CD4-positive, alpha-beta T cell treated with Interleukin-17A for 1 hour (primary cell): ENCODE measurements at regions not wholly inside any gene's neighbourhood (a gene's known extent, or its start where the extent isn't known, plus 50 kb on each side); places are given as distances from the start of the nearest gene placed in this dataset.
"Not testable (repeated sequence)": the region's sequence is repeated elsewhere in the genome, so short reads cannot be mapped to it uniquely, and the experiment has no call there.

ENCODE experiments used
- DNase-seq: peaks from one replicate; pipeline ENCODE4 v3.0.0-alpha.2; 2020

DNA sequence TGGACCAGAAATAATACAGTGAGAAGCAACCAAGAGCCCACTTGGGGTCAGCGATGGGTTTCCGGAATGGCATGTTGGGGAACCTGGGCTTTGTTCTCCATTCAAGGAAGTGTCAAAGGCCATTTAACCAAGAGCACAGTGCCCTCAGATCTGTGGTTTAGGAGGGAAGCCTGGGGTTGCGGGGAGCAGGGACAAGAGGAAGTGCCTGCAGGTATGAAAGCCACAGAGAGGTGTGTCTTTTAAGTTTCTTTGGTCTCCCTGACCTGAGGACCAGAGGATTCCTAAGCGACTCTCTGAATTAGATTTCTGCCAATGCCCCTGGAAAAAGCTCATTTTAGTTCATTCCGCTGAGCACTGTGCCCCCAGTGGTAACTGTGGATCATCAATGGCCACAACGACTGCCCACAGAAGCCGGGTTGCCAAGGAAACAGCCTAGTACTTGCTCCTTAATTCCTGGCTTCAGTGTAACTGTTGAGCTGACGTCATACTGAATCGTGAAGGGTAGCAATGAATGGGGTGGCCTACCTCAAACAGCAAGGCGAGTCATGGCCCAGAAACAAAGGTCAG is 107.3 kb upstream of the SPIN1 start:
- no peak for DNase-seq

DNA sequence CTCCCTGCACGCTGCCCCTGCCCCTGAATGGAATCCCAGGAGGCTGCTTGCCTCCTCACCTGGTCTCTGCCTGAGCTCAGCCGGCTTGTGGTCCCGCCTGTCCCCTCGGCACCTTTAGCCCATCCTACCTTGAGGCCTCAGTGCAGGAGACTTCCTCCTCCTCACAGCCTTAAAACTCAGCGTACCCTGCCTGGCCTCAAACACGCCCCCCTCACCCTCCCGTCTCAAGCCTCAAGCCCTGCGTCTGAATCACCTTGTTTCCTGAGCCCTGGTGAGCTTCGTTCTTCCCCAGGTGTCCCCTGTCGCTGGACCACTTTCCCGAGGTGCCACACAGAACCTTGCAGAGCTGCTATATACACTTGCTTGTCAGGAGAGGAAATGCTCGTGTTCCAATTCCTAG is 110.2 kb upstream of the SPIN1 start:
- no peak for DNase-seq

DNA sequence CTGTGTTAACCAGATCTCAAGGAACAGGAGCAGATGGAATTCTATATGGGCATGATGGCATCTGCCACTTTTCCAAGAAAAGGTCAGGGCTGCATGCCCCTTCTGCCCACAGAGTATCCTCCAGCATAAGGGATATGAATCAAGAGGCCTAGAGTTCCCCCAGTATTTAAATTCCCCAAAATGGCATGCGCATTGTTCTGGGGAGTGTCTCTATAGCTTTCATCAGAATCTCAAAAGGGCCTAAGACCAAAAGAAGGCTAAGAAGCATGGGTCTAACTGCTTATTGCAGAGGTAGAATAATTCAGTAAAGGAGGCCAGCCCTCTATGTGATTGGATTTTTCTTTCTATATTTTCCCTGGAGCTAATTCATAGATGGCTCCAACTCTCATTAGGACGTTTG is 114.2 kb upstream of the SPIN1 start:
- no peak for DNase-seq

DNA sequence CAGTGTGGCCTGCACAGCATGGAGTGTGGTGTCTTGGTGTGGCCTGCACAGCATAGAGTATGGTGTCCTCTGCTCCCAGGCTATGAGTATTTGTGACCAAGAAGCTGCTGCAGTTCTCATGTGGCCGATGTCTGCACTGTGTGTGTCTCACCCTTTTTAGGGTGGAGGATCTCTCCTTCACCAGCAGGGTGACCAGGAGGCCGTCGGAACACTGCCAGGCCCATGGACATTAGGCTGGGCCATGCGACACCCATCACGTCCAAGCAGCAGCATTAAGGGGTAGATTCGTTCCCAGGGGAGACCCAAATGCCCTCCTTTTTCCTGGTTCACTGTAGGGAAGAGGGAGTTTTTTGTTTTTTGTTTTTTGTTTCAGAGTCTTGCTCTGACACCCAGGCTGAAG is 115.3 kb upstream of the SPIN1 start:
- DNase-seq: no peak

DNA sequence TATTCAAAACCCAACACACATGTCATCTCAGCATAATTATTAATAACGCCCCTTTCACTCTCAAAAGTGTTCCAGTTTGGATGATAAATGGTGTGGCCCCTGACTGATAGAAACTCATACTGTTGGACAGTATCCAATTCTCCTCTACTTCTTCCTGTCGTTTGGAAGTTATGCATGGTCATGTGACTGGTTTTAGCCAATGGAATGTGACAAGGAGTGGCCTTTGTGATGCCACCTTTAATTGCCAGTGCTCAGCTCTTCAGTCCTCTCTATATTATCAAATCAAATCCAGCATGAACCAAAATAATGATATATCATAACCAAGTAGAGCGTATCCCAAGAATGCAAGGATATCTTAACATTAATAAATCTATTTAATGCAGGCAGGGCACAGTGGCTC is 117.8 kb upstream of the SPIN1 start:
- DNase-seq: no peak

DNA sequence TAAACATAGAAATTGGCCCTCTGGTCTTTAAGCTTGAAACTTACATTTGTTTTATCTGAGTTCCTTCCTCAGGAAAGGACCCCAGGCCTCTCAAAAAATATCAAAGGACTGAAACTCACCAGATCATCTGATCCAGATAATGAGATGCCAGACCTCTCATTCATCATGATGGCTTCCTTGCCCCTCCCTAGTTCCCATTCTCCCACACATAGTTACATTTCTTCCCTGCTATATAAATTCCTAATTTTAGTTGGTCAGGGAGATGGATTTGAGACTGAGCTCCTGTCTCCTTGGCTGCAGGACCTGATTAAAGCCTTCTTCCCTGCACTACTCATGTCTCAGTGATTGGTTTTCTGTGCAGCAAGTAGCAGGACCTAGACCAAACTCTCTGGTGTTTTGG is 119.4 kb upstream of the SPIN1 start:
- no peak for DNase-seq

DNA sequence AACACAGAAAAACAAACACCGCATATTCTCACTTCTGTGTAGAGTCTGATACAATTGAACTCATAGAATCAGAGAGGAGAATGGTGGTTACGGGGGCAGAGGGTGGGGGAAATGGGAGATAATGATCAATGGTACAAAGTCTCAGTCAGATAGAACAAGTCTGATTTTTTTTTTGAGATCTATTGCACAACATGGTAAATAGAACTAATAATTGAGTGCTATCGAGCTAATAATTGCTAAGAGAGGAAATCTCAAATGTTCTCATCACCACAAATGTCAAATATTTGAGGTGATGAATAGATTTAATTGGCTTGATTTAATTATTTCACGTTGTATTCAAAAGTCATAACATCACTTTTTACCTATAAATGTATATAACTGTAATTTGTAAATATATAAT is 121.0 kb upstream of the SPIN1 start:
- DNase-seq: no peak

DNA sequence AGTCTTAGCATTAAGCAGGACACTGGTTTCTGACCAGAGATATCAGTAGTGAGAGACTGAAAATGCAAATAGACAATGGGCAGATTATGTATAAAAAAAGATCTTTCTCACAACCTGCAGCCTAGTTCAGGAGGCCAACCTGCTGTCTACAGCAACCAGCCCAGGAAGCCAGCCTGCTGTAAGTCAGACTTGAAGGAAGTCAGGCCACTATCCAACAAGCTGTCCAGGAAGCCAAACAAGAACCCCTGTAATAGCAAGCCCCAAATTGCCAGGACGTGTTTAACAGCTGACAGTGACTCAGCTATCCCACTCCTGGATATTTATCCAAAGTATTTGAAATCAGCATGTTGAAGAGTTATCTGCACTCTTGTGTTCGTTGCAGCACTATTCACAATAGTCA is 121.8 kb upstream of the SPIN1 start:
- DNase-seq: no peak

DNA sequence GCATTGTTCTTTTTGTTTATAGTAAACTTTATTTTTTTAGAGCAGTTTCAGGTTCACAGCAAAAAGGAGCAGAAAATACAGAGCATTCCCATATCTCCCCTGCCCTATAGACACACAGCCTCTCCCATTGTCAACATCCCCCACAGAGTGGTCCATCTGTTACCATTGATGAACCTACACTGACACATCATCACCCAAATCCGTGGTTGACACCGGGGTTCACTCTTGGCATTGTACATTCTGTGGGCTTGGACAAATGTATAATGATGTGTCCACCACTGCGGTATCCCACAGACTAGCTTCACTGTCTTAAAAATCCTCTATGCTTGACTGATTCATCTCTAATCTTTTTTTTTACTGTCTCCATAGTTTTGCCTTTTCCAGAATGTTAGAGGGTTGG is 120.7 kb upstream of the SPATA31C2 start:
- no peak for DNase-seq

DNA sequence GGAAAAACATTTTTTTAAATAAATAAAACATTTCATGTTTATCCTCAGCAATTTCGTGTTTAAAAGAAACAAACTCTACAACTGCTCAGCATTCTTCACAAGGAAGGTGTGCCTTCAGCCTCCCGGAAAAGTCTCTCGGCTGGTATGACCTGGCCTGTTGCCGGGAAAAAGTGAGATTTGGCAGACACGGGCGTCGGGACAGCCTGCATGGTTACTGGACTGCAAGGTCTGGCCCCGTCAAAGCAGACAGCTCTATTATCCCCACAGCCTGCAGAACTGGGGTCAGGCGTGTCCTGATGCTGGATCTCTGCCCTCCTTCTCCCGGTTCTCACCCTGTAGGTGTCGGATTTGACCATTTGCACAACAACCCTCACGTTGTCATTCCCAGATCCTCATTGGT is 120.3 kb upstream of the SPATA31C2 start:
- no peak for DNase-seq

DNA sequence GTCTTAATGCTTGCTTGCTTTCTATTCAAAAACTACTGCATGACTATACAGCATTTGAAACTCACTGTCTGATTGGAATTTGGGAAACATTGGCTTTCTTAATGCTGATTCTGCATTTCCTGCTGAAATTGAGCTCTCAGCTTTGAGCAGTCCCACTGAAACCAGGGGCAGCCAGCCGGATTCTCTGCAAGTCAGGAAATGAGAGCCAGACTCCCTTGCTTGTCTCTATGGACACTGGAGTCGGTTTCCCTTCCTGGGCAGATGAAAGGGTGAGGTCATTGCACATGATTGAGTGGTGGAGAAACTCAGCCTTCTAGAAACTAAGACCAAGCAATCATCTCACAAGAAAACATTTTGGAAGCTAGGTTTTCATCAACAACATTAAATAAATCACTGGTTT is 119.7 kb upstream of the SPATA31C2 start:
- no peak for DNase-seq

DNA sequence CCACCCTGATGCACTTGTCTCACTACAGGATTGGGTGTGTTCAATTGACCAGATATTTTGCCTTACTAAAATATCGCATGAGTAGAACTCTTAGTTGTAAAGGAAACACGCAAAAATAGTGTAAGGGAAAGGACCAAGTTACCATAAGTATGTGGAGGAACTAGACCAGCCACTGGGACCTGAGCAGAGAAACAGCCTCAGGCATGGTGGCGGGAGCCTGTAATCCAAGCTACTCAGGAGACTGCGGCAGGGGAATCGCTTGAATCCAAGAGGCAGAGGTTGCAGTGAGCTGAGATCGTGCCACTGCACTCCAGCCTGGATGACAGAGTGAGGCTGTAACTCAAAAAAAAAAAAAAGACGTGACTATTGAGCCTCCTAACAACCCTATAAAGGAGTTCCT is 117.9 kb upstream of the SPATA31C2 start:
- DNase-seq: no peak

DNA sequence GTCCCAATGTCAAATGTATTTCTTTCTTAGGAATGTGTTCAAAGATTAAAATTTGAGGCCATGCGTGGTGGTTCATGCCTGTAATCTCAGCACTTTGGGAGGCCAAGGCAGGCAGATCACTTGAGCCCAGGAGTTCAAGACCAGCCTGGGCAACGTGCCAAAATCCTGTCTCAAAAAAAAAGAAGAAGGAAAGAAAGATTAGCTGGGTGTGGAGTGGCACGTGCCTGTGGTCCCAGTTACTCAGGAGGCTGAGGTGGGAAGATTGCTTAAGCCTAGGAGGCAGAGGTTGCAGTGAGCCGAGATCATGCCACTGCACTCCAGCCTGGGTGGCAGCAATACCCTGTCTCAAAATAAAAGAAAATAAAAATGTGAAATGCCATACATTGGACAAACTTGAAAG is 117.5 kb upstream of the SPATA31C2 start:
- DNase-seq: not testable (repeated sequence)

DNA sequence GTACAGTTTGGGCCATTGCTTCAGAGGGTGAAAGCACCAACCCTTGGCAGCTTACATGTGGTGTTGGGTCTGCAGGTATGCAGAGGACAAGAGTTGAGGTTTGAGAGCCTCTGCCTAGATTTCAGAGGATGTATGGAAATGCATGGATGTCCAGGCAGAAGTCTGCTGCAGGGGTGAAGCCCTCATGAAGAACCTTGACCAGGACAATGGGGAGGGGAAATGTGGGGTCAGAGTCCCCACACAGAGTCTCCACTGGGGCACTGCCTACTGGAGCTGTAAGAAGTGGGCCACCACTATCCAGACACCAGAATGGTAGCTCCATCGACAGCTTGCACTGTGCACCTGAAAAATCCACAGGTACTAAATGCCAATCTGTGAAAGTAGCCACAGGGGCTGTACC is 113.6 kb upstream of the SPATA31C2 start:
- no peak for DNase-seq

DNA sequence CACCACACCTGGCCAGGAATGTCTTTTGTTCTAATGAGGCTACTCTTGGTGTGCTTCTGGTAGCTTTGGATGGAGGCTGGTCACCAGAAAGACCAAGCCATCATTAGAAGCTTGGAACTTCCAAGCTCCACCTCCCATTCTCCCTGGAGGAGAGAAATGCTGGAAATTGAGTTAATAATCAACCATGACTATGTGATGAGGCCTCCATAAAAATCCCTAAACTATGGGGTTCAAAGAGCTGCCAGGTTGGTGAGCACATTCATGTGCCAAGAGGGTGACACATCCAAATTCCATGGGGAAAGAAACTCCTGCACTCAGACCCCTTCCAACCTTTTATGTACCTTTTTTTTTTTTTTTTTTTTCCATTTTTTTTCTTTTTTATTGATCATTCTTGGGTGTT is 105.5 kb upstream of the SPATA31C2 start:
- DNase-seq: no peak

DNA sequence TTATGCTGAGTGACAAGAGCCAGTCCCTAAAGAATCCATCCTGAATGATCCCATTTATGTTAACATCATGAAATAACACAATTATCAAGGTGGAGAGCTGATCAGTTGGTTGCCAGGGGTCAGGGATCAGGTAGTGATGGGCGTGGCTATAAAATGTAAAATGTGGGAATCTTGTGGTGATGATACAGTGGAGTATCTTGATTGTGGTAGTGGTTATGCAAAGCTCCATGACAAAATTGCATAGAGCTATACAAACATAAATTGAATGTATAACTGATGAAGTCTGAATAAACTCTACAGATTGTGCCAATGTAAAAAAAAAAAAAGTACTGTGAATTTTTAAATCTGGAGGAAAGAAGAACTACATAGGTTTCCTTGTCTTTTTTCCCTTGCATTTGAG is 104.6 kb upstream of the SPATA31C2 start:
- DNase-seq: no peak

DNA sequence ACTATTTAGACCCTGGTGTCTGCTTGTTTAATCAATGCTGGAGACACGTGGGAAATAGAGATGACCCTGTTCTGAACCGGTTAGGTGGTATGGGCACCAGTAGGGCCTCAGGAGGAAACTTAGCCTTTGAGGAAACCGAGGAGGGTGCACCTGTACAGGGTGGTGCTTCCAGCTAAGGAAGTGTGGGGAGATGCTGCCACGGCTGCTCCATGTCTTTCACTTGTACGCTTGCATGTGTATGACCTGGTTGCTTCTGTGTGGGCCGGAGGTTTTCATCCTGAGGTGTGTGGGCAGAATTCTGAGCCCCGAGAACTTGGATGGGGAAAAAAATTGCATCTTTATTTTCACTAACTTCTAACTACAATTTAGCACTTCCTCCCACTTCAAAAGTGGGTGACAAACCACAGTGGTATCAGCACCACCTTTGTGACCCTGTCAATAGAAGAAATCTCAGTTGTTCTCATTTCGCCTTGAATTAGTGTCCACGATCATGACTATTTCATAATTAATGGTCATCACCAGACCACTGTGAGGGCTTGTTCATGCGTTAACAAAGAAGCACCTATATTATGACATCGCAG is 99.8 kb upstream of the SPATA31C2 start:
- no peak for DNase-seq

DNA sequence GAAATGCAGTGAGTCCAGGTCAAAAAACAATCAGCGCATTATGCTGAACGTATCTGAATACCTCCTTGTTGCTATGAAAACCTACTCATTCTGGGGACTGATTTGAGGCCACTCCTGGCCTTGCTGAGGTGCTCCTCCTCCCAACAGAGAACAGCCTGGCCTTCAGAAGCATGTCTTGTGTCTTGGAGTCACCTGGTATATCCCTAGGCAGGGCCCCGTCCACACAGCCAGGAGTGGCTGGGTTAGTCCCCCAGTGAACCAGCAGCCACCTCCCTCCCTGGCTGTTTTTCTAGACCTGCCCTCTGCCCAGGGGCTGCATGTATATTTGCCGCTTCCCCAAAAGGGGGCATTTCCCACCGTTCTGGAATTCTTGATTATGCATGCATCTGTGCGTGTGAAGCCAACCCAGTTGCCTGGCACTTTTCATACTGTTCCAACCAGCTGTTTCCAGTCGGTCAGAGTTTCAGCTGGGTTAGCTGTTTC is 99.2 kb upstream of the SPATA31C2 start:
- no peak for DNase-seq

DNA sequence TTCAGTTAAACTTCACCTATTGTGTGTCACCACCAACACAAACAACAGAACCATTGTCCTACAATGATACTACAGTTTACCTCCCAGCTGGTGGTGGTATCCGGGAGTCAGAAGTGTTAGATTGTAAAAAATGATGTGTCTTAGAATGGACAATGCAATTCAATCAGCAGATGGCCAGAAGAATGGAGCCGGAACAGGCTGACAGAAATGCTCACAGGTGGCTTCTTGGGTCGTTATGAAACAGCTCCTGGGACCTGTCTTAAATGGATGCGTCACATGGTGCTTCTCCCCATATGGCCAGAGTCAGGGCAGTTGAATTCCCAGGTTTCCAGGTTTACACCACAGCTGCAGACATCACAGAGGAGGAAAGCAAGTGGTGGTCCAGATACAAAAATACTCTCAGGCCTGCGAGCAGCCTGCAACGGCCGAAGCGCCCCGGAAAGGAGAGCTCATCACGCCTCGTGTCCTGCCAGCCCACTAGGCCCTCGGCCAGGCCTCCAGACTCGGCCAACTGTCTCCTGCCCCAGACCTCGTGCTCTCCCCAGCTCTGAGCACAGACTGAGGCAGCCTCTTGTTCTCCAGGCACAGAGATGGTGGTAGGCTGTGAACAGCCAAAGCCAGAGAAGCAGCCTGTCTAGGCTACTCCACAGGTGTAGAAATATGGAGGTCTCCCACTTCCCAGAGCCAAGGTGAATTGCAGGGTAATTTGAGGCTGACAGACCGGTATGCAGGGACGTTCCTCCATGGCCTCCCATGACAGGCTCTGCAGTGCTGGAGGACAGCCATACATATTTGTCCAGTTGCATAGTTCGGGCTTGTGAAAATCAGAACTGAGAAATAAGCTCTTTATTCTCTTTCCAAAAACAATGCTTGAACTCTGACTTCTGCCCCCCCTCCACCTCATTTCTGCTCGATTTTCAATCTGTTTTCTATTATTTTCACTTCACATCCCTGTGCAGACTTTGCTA is 98.5 kb upstream of the SPATA31C2 start:
- DNase-seq: no peak

DNA sequence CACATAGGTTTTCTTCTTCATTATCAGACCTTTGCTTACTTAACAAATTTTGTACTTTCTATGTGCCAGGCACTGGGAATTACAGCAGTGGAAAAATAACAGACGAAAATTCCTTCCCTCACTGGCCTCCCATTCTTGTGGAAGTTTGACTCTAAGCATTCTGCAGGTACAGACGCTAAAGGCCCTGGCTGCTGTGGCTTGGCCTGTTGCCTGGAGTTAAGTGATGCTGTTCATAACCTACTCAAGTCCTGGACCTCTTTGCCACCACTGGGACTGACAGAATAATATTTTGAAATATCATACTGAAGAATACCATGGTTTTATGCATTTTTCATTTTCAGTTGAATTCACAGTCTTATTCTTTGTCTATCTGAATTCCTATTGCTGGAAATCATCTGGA is 97.3 kb upstream of the SPATA31C2 start:
- no peak for DNase-seq

DNA sequence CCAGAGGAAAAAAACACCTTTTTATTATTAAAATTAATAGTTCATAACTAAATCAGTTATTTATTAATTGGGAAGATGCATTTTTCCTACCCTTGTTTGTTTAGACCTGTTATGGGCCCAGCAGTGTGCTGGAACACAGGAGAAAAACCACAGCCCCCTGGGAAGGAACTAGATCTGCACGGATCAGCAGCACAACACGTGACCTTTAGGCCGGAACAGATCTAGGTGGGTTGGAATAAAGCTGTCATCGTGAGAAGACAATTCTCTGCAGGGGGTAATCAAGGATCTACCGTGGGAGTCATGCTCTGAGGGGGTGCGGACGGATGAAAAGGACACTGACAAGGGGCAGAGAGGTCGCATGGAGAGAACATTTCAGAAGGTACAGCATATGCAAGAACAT is 95.8 kb upstream of the SPATA31C2 start:
- no peak for DNase-seq

DNA sequence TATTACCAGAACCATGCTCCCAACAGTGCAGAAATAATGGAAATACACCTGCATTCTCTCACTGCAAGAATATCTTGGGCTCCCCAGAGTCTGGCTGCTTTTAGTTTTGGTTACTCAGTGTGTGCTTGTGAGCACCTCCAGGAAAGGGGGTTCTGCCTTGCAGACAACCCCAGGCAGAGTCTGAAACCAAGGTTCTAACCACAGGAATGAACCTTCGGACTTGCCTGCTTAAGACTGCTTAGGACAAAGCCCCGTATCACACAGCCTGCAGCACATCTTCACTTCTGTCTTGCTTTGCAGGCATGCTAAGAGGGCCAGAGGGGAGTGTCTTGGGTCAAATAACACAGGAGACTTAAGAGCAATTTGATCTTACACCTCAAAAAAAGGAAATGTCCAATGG is 94.8 kb upstream of the SPATA31C2 start:
- no peak for DNase-seq

DNA sequence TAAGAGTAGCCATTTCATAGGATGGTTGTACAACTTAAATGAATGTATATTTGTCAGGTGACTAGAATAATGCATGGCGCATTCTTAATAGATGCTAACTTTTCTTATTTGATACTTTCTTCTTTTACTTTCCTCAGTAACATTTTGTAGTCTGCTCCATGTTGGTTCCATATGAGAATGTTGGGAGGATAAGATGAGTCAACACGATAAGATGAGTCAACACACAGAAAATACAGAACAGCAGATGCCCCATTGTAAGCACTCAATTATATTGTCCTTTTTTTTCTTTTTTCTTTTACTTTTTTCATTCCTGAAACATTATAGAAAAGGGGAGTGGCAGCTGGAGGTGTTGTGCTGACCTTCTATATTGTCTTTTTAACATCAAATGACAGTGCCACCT is 92.3 kb upstream of the SPATA31C2 start:
- DNase-seq: no peak

DNA sequence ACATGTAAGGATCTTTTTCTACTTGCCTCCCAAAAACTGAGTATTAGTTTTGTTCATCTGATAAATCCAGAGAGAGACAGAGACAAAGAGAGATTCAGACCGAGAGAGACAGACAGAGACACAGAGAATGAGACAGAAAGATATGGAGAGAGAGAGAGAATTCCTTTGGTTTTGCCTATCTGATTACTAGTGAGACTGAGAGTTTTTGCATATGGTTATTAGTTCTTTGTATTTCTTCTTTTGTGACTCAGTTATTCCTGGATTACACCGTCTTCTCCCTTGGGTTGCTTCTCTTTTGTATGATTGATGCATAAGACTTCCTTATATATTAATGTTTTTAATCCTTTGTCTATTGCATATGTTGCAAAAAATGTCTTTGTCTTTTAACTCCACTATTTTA is 91.2 kb upstream of the SPATA31C2 start:
- no peak for DNase-seq
